Keratinocyte (primary cell): ENCODE measurements at regions not wholly inside any gene's neighbourhood (a gene's known extent, or its start where the extent isn't known, plus 50 kb on each side); places are given as distances from the start of the nearest gene placed in this dataset.
"Not testable (repeated sequence)": the region's sequence is repeated elsewhere in the genome, so short reads cannot be mapped to it uniquely, and the experiment has no call there.

ENCODE experiments used
- CTCF ChIP-seq, 3 experiments: IDR thresholded peaks in 1 of 3; conservative IDR thresholded peaks in 1 of 3; optimal IDR thresholded peaks in 1 of 3; 2 replicates in 2 of 3; 3 replicates in 1 of 3; pipeline versions ENCODE3 to v1.5.1; 2011; ENCODE audit warnings: low read length in 3 of 3, mild to moderate bottlenecking in 3 of 3, moderate library complexity in 2 of 3, control low read depth in 1 of 3, inconsistent platforms in 1 of 3; ENCODE audit not compliant: insufficient read depth in 2 of 3; ENCODE audit errors: extremely low read depth in 1 of 3
- EZH2 ChIP-seq: IDR thresholded peaks from one replicate; pipeline ENCODE4 v1.6.1; 2012; ENCODE audit warnings: inconsistent platforms, mild to moderate bottlenecking, low read length, moderate library complexity

GRCh38 chr17:20724391-20724790 is 144.9 kb downstream of the CDRT15L2 start:
- TF ChIP-seq CTCF (optimal IDR thresholded peaks at IDR 0.05 in 1 of 3, IDR thresholded peaks at IDR 0.05 in 1 of 3, conservative IDR thresholded peaks at IDR 0.05 in 1 of 3; ENCODE audit: extremely low read depth in 1 of 3, insufficient read depth in 2 of 3, low read length in 3 of 3); EZH2: not testable (repeated sequence)
